ENCODE measurements at regions not wholly inside any gene's neighbourhood (a gene's known extent, or its start where the extent isn't known, plus 50 kb on each side); places are given as distances from the start of the nearest gene placed in this dataset.
"Not testable (repeated sequence)": the region's sequence is repeated elsewhere in the genome, so short reads cannot be mapped to it uniquely, and the experiment has no call there.

- no peak for DNase-seq
Observed at GRCh38 chr15:75100679-75101078, 77.3 kb downstream of the PPCDC start.

- peak in 6 of 51 donors; percentile 9 to 32 (median 20) for DNase-seq
Observed at GRCh38 chr15:75104804-75105557, 81.6 kb downstream of the PPCDC start.

DNA sequence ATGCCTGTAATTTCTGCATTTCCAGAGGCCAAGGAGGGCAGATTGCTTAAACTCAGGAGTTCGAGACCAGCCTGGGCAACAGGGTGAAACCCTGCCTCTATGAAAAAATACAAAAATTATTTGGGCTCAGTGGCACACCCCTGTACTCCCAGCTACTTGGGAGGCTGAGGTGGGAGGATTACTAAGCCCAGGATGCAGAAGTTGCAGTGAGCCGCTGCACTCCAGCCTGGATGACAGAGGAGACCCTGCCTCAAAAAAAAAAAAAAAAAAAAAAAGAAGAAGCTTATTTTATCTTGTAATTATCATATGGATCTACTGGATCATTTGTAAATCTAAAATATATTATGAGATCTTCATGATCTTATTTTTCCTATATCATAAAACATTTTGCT is 84.1 kb downstream of the PPCDC start:
- no peak for DNase-seq

GRCh38 chr15:75107908-75108838 is 84.8 kb downstream of the PPCDC start:
- DNase-seq: peak in 2 of 51 donors; percentile 2 to 15

- DNase-seq: no peak
Observed at GRCh38 chr15:75109021-75109735, 85.8 kb downstream of the PPCDC start.

- no peak for DNase-seq
Observed at GRCh38 chr15:75109736-75110130, 86.3 kb downstream of the PPCDC start.

DNA sequence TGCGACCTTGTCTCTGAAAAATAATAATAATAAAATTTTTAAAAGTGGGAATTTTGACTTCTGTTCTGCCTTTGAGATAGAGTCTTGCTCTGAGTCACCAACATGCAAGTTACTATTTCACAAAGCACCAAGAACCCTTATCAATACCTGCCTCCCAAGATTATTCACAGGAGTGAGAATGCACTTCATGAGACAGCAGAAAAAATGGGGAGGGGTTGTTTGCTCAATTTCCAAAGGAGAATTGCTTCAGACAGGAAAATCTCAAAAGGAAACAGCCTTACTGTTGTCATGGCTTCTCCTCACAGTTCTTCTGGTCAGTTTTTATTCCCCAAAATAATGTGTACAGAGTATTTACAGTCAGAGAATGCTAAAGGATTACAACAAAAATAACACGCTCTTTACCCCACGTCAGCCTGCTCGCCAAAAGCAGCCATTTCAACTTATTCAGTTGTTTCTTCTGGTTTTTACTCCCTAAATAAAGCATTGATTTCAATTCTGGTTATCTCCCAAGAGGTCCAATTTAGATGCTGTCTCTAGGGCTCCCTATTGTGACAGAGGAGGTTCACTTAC is 89.0 kb downstream of the PPCDC start:
- no peak for DNase-seq

DNA sequence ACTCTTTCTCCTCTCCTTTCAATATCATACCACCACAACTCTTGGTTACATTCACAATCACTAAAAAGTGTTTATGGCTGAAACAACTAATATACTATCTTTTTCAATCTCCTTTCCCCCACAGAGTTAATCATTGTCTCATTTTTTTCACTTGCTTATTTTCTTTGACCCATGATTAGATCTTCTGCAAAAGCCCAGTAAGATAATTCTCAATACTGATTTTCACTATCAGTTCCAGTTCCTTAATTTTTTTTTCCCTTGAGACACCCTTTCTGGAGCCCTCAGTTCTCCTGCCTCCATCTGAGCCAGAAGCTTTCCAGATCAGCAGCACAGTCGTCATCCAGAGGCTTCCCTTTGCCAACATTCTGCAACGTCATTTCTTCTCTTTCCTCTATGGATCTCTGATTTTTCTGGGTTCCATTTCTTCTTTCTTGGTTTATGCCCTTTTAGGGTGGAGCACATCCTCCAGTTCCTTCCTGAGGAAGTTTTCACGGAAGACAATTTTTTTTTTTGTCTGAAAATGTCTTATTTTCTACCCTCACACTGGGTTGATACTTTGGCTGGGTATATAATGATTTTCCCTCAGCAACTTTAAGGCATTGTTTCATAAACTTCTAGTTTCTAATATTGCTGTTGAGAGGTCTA is 88.7 kb upstream of the C15orf39 start:
- DNase-seq: no peak

DNA sequence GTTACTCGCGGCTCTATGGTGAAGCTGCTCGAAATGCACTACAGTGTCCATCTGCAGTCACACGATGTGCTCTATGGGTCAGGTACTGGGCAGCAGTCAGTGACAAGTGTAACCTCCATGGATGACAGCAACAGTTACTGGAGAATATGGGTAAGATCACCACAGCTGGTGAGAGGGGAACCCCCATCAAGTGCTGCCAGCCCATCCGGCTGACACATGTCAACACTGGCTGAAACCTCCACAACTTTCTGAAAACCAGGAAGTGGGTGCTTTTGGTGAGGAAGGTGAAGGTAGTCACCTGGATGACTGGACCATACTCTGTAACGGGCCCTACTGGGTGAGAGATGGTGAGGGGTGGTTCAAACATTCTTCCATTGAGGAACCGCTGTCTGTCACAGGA is 87.4 kb upstream of the C15orf39 start:
- DNase-seq: no peak

- DNase-seq: peak in 14 of 51 donors; percentile 4 to 40 (median 20)
Observed at GRCh38 chr15:75114796-75115195, 86.9 kb upstream of the C15orf39 start.

DNA sequence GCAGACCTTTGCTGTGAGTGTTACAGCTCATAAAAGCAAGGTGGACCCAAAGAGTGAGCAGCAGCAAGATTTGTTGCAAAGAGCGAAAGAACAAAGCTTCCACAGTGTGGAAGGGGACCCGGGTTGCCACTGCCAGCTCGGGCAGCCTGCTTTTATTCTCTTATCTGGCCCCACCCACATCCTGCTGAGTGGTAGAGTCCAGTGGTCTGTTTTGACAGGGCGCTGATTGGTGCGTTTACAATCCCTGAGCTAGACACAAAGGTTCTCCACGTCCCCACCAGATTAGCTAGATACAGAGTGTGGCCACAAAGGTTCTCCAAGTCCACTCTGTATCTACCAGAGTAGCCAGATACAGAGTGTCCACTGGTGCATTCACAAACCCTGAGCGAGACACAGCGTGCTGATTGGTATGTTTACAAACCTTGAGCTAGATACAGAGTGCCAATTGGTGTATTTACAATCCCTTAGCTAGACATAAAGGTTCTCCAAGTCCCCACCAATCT is 86.2 kb upstream of the C15orf39 start:
- not testable (repeated sequence) for DNase-seq

DNA sequence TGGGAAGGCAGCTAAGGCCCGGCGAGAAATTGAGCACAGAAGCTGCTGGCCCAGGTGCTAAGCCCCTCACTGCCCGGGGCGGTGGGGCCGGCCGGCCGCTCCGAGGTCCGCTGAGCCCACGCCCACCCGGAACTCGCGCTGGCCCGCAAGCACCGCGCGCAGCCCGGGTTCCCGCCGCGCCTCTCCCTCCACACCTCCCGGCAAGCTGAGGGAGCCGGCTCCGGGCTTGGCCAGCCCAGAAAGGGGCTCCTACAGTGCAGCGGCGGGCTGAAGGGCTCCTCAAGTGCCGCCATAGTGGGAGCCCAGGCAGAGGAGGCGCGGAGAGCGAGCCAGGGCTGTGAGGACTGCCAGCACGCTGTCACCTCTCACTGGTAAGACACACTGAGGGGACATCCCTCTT is 85.5 kb upstream of the C15orf39 start:
- DNase-seq: not testable (repeated sequence)

- DNase-seq: no peak
Observed at GRCh38 chr15:75117993-75118392, 83.7 kb upstream of the C15orf39 start.

- DNase-seq: not testable (repeated sequence)
Observed at GRCh38 chr15:75119312-75119711, 82.4 kb upstream of the C15orf39 start.

- DNase-seq: no peak
Observed at GRCh38 chr15:75121491-75121890, 80.2 kb upstream of the C15orf39 start.

- DNase-seq: no peak
Observed at GRCh38 chr15:75123395-75123794, 78.3 kb upstream of the C15orf39 start.

DNA sequence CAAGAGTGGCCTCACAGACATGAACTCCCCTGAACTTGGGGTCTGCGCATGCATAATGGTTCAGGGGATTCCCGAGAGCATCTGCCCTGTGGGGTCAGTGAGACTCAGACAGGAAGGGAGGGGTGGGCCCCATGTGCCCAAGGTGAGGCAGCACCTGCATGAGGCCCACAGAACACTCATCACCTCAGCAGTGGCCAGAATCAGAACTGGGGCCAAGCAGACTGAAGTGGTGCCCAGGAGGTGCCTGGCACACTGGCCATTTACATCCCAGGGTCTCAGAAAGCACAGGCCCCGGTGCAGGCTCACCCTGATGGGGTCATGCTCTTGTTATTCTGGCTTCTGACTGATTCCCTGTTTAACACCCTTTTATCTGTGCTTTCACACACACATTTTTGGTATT is 77.4 kb upstream of the C15orf39 start:
- DNase-seq: not testable (repeated sequence)

GRCh38 chr15:75125935-75126334 is 75.7 kb upstream of the C15orf39 start:
- no peak for DNase-seq

- no peak for DNase-seq
Observed at GRCh38 chr15:75126864-75127580, 74.7 kb upstream of the C15orf39 start.

DNA sequence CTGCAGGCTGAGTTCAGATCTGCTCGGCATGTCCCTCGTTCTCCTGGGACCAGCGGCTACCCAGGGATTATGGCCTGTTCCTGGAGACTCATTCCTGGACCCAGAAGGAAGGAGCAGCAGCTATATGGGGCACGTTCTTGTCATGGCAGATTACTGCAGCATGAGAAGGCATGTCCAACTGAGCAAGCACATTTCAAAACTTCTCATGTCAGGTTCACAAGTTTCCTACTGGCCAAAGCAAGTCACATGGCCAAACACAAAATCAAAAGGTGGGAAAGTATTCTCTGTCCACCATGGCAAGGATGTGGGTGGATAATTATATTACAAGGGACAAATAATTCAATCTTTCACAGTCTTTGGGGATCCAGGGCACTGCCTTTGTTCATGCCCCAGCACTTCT is 71.9 kb upstream of the C15orf39 start:
- DNase-seq: no peak
